HG02798 (cell line): ENCODE measurements at regions not wholly inside any gene's neighbourhood (a gene's known extent, or its start where the extent isn't known, plus 50 kb on each side); places are given as distances from the start of the nearest gene placed in this dataset.
A peak's percentile ranks its signal among the peaks of the same experiment; 100 is the strongest.

ENCODE experiments used
- ATAC-seq: cut with Tn5 transposase; IDR thresholded peaks from one replicate; pipeline ENCODE4 v1.9.1; 2021; ENCODE audit warnings: mild to moderate bottlenecking; ENCODE audit not compliant: unreplicated experiment, poor library complexity

DNA sequence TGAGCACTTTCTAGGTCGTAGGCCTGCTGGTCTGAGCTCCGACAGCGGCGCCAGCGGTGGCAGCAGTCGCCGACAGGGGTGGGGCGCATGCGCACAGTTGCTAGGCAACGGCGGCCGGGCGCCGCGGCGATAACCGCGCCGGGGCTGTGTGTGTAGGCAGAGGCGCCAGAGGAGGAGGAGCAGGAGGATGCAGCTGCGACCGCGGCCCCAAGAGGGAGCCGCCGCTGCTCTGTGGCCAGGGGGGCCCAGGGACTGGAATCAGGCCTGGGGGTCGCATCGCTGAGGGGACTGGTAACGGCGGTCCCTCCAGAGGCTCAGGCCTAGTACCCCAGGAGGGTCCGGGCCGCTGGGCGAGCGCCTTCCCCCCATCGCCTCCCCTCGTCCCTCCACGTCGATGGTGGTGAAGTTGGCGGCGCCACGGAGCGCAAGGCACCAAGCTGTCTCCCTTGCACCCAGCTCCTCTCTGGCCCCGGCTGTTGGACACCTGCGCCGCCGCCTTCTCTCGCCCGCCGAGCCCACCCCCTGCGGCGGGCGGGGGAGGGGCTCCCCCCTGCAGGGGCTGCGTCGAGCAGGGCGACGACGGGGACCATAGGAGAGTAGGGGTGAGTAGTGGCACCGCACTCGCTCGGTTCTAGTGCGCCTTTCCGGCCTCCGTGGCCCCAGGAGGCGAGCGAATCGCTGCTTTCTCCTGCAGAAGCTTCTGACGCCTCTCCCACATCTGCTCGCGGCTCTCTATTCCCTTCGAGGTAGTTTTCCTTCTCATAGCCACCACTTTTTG lies 58.6 kb upstream of the ZC4H2 start, which contains the start of gene ZC3H12B:
Gene ZC3H12B (plus strand): TSS at position 159 of the 778 bp plus-strand sequence.
- peak; percentile 97 for ATAC-seq

DNA sequence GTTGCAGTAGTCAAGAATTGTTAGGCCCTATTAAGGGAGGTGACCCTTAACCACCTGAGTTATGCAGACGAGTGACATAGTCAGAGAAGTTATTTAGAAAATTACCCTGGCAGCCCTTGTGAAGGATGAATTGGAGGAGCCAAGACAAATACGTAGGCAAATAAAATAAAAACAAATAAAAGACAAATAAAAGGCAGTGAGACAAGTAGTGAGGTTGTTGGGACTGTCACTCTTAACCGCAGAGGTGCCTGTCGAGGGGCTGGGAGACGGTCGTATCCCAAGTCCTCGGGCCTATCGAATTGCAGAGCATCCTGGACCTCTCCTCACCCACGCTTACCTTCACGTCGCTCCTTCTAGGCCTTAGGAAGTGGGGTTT lies 58.0 kb upstream of the ZC4H2 start:
- no peak for ATAC-seq
